NCI-H1048 (cell line): ENCODE measurements at regions not wholly inside any gene's neighbourhood (a gene's known extent, or its start where the extent isn't known, plus 50 kb on each side); places are given as distances from the start of the nearest gene placed in this dataset.
"Not testable (repeated sequence)": the region's sequence is repeated elsewhere in the genome, so short reads cannot be mapped to it uniquely, and the experiment has no call there.

Experiments
- DNase-seq: peaks from one replicate; lab custom pipeline; 2025; lab: John Stamatoyannopoulos, UW

- no peak for DNase-seq
Observed at GRCh38 chr7:79714081-79714480, 260.6 kb upstream of the MAGI2 start.

DNA sequence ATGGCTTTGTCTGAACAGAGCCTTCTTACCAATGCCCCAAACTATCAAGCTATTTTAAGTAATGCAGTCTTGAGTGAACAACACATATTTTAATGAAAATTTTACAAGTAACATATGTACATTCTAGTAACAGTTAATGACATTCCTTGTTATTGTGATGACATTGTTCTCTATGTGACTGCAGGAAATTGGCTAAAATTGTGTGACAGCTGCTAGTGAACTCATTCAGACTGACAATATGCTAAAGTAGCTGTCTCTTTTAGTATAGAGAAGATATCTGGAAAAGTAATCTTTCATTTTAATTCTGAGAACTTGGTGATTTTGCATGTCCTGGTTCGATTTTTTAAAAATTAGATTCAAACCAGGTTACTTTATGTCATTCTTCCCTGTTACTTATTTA, 259.8 kb upstream of the MAGI2 start:
- no peak for DNase-seq

DNA sequence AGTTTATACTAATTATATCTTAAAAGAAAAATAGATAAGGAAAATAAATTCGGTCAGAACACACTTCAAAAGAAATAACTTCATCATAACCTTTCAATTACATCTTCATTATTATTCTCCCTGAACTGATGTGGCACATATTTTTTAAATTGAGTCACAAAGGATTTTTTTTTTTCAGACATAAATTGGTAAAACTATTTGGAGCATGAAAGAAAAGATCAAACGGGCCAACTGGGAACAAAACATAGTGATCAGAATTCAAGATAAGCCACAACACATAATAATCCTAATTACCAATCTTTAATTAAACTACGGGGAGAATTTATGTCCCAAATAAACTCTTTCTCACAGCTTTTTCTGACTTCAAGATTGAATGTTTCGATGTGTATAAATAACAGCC, 258.2 kb upstream of the MAGI2 start:
- DNase-seq = no peak

- no peak for DNase-seq
Observed at GRCh38 chr7:79709574-79710409, 256.3 kb upstream of the MAGI2 start.

- no peak for DNase-seq
Observed at GRCh38 chr7:79702116-79702515, 248.6 kb upstream of the MAGI2 start.

DNA sequence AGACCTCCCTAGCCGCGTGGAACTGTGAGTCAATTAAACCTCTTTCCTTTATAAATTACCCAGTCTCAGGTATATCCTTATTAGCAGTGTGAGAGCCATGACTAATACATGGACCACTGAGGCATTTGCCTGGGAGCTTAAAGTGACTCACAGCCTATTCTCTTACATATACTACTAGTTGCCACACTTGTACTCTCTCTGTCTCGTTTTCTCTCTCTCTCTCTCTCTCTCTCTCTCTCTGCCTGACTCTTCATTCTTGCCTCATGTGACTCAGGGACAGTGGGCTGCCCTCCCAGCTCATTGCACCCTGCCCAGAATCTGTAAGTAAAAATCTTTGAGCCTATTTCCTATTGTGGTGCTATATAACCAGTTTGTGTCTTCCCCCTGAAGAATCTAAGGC, 238.5 kb upstream of the MAGI2 start:
- no peak for DNase-seq

DNA sequence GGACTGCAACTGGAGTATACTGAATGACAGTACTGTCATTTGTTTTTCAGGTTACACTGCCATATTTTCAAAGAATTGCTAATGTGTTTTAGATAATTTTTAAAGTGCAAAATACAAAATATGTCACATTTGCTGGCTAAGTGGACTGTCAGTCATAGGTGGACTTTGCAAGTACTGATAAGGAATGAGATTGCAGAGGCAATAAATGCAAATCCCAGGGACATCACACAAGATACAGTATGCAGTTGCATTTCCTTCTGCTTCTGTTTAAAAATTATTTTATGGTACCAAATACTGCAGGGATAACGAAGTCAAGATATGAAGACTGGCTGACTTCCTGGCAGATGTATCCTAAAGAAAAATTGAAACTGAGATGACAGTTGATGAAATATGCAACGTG, 237.6 kb upstream of the MAGI2 start:
- no peak for DNase-seq

- no peak for DNase-seq
Observed at GRCh38 chr7:79684384-79684783, 230.9 kb upstream of the MAGI2 start.

- DNase-seq = no peak
Observed at GRCh38 chr7:79683916-79684315, 230.4 kb upstream of the MAGI2 start.

GRCh38 chr7:79683185-79683890, 229.9 kb upstream of the MAGI2 start:
- DNase-seq = no peak

DNA sequence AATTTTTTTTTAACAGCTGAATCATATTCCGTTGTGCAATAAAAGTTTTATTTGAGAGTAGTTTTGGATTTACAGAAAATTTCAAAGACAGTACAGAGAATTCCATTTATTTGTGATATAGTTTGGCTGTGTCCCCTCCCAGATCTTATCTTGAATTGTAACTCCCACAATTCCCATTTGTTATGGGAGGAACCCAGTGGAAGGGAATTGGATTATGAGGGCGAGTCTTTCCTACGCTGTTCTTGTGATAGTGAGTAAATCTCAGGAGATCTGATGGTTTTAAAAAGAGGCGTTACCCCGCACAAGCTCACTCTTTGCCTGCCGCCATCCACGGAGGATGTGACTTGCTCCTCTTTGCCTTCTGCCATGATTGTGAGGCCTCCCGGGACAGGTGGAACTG, 228.0 kb upstream of the MAGI2 start:
- no peak for DNase-seq

DNA sequence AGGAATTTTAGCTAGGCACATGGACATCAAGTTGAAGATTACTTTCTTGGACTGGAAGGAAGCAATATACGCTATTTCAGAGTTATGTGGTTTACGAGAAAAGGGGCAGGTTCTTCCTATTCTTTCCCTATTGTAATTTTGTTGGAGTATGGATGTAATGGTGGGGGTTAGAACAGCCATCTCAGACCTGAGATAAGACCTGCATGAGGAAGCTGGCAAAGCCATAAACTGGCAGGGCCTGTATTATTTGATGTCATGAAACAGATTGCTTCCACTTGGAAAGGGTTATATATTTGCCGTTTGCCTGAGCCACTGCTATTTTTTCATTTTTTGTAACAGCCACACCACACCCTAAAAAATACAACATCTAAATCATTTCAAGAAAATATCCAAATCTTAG, 220.5 kb upstream of the MAGI2 start:
- no peak for DNase-seq

DNA sequence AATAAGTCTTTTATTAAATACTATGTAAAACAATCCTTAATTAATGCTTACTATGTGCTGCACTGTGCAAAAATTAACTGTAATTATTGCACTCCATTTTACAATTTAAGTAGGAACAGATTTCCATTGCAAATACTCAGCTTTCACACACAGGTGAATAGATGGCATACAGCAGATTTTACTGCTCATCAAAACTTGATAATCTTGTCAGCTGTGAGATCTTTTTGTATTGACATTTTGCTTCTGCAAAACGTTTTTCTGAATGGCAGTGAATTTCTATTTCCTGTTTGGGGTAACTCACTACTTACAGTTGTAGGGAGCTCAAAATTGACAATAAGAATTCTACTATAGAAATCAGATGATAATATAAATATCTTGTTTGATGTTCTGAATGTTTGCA, 220.0 kb upstream of the MAGI2 start:
- DNase-seq = no peak

DNA sequence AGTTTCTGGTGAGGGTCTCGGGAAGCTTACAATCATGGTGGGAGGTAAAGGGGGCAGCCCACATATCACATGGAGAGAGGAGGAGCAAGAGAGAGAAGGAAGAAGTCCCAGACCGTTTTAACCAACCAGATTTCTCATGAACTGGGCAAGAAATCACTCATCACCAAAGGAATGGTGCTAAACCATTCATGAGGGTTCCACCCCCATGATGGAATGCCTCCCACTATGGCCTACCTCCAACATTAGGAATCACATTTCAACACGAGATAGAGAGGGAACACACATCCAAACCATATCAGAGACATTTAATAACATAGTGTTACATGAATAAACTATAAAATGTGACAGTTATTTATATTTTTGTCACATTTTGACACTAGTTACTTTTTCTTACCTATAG, 214.8 kb upstream of the MAGI2 start:
- no peak for DNase-seq

GRCh38 chr7:79666472-79666871, 213.0 kb upstream of the MAGI2 start:
- no peak for DNase-seq

GRCh38 chr7:79664884-79665676, 211.6 kb upstream of the MAGI2 start:
- DNase-seq = no peak

DNA sequence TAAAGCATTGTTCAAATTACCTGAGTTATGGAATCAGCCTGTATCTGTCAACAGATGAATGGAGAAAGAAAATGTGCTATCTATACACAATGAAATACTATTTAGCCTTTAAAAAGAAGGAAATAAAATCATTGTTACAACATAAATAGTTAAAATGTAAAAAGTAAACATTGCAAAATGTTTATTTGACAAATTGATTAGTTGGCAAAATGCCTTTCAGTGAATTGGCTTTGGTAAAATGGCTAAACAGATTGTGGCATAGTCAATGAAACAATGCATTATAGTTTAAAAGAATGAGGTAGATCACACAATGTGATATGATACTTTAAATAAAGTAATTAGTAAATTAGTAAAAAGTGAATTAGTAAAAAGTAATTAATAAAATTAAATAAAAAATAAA, 204.8 kb upstream of the MAGI2 start:
- no peak for DNase-seq

GRCh38 chr7:79653136-79653631, 199.7 kb upstream of the MAGI2 start:
- no peak for DNase-seq

DNA sequence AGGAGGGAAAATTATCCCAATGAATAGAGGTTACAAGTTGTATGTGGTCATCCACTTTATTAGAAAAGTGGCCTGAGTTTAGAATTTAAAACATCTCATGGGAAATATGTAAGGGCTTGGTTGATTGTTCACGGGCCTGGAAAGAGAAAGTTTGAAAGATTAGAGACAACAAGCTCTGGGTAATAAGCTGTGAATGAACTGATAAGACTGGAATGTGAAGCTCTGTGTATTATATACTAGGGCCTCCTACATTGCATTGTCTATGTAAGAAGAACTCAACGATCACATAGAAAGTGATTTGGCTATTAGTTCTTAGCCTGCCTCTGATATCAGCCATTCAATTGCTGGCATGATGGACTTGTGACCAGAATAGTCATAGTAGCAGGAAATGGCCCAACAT, 199.2 kb upstream of the MAGI2 start:
- DNase-seq = no peak

DNA sequence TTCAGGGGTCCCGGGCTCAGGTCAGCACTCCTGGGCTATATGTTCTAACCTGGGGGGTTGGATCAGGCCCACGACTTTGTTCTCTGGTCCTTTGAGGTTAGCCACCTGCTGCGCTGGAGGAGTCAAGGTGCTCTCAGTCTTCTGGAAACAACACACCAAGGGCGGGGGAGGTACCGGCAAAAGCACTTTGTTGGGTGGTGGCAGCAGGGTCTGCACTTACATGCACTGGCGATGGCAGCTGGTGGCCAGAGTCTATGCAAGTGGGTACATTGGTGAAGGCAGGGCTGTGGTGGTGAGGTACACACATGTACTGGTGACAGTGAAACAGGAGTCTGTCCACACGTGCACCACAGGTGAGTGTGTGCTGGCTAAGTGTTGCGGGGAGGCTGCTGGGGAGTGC, 194.2 kb upstream of the MAGI2 start:
- DNase-seq = no peak

- DNase-seq = no peak
Observed at GRCh38 chr7:79646278-79646677, 192.8 kb upstream of the MAGI2 start.

DNA sequence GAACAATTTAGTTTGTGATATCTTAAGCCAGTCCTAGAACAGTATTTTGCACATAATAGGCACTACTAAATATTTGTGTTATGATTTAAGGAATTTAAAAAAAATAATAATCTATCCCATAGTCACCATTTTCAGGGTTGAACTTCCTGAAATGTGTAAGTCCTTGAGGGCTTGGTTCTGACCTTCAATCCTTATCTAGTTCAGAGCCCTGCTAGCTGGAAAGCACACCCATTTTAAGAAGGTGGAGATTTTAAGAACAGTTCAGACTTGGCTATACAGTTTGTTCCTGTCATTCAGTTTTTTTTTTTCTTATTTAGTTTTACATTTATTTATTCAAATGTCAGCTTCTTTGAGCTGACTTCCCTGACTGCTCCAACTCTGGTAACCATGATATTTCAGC, 183.4 kb upstream of the MAGI2 start:
- no peak for DNase-seq

DNA sequence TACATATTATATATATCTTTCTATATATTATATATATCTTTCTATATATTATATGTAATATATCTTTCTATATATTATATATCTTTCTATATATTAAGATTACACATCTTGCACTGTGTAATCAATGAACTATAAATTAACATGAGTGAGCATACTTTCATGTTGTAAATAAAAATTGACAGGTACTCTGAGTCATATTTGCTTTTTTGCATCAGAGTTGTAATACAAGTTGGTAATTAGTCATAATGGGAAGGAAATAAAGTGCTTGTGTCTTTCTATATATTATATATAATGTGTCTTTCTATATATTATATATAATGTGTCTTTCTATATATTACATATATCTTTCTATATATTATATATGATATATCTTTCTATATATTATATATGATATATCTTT, 172.5 kb upstream of the MAGI2 start:
- not testable (repeated sequence) for DNase-seq
